Frontal cortex (tissue), 3 donors: ENCODE measurements at regions not wholly inside any gene's neighbourhood (a gene's known extent, or its start where the extent isn't known, plus 50 kb on each side); places are given as distances from the start of the nearest gene placed in this dataset.
"Not testable (repeated sequence)": the region's sequence is repeated elsewhere in the genome, so short reads cannot be mapped to it uniquely, and the experiment has no call there.

Experiments
- DNase-seq, 2 donors: peaks; one replicate each; pipeline ENCODE4 v3.0.0; 2012; ENCODE audit warnings: low spot score in 2 of 2
- FAIRE-seq: peaks from 2 replicates; lab custom pipeline; 2012; peaks lifted over from hg19 to GRCh38; lab: Jason Lieb, UNC
- donor health status: control.
- donor health status: control.
- donor health status: control.

- FAIRE-seq: no peak
- no peak for DNase-seq
Observed at GRCh38 chr1:95652423-95652965, 418.5 kb downstream of the RWDD3 start.

- no peak for DNase-seq
Observed at GRCh38 chr1:95653618-95654017, 419.6 kb downstream of the RWDD3 start.

DNA sequence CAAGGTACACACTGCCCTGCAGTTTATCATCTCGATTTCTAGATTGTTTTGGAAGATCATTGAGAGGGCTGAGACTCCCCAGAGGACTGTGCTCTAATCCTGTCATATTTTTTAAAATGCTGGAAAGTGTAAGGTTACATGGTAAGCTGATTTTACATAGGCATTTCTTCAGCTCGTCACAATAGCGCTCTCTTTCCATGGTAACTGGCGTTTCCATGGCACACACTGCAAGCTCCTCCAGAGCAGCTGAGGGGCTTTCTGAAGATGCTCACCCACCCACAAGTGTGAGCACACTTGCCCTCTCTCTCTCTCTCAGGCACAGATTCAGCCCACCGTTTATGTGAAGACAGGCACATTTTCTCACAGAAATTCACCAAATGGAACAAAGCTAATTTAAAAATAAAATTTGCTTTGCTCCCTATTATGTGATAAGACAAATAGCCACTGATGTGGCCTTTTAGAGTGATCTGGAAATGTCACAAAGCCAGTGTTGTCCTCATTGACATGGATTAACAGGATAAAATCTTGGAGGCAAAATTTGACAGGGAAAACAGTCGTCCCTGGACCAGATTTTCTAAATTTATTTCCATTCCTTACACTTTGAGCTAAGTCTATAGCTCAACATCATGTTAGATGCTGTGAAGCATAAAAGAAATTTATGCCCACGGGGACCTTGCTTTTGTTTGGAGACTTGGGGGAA, 421.5 kb downstream of the RWDD3 start:
- no peak for DNase-seq
- no peak for FAIRE-seq

More at GRCh38 chr1:95653618-95654017, 419.6 kb downstream of the RWDD3 start:
- FAIRE-seq: no peak

- DNase-seq: no peak
- FAIRE-seq: no peak
Observed at GRCh38 chr1:95657248-95657647, 423.2 kb downstream of the RWDD3 start.

- no peak for FAIRE-seq
- DNase-seq: no peak
Observed at GRCh38 chr1:95659166-95659565, 425.2 kb downstream of the RWDD3 start.

DNA sequence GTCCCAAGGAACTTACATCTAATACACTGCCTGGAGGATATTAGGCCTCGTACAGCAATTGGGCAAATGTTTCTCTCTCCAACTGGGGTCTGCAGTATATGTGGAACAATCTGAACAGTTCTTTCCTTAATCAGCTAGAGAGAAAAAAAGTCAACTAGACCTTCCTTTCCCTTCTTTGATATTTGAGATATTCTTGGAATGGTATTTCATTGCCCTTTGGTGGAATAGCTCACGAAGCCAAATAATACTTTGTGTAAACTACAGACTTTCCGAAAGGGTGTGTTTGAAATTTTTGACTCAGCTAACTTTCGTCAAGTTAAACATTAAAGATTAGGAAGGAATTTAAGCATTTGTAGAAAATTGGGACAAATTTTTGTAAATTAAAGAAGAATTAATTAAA, 425.6 kb downstream of the RWDD3 start:
- FAIRE-seq (no peak), DNase-seq (no peak)

DNA sequence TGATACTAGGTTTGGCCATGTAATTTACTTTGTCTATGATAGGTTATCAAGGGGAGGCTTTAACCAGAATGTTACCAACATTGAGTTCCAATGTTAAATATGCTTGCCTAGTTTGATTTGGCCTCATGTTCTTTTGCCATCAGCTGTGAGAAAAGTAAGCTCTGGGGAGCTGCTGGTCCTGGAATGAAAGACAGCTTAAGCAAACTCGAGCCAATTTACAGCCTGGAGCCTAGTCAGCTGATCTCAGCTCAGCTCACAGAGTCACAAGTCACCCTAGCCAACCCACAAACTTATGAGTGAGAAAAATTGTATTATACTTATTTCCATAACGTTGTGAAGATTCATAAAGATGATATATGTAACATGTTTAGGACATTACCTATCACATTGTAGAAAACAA, 426.7 kb downstream of the RWDD3 start:
- FAIRE-seq: no peak
- no peak for DNase-seq

- DNase-seq, FAIRE-seq: not testable (repeated sequence)
Observed at GRCh38 chr1:95663530-95663929, 429.5 kb downstream of the RWDD3 start.

DNA sequence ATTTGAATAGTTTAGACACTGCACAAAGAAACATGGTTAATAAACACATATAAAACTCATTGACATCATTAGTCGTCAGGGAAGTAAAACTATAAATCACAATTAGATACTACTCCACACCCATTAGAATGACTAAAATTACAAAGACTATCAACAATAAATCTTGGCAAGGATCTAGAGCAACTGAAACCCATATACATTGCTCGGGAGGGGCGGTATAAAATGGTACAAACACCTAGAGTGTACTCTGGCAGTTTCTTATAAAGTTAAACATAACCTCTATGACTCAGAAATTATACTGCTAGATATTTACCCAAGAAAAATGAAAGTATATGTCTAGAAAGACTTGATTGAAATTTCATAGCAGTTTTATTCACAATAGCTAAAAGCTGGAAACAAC, 434.2 kb downstream of the RWDD3 start:
- FAIRE-seq: no peak
- no peak for DNase-seq

GRCh38 chr1:95669638-95670037, 435.6 kb downstream of the RWDD3 start:
- FAIRE-seq, DNase-seq: not testable (repeated sequence)

GRCh38 chr1:95671098-95671497, 437.1 kb downstream of the RWDD3 start:
- FAIRE-seq: no peak
- no peak for DNase-seq

DNA sequence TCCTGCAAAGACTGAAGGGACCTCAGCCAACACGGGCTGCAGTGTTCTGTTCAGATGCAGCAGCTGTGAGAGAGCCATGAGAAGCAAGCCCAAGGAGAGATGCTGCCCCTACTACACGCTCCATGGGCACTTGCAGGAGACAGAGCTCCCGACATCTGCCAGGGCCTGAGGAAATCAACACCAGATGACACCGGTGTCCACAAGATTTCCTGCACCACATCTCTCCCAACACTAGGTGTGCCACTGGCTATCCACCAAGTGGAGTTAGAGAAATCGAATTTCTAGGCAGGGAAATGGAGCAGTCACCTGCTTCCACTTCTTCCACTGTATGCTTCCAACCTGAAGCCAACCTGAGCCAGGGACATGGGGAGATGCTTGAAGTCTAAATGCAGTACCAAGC, 445.3 kb downstream of the RWDD3 start:
- FAIRE-seq (no peak), DNase-seq (no peak)

GRCh38 chr1:95685081-95685480, 451.1 kb downstream of the RWDD3 start:
- no peak for FAIRE-seq

DNA sequence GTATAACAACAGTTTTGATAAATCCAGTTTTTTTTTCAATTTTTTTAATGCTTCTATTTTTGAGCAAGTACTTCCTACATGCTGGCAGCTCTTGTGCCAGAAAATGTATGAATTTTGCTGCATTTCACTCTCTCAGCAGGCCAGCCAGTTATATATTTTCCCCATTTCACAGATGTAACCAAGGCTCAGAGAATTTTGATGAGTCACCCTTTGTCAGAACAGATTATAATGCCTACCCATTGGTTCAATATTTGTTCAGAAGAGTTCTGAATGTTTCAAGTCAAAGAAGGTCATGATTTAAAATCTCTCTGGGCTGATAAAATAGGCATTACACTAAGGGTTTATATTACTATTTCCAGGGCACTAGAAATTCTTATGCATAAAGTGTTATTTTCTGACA, 452.2 kb downstream of the RWDD3 start:
- no peak for FAIRE-seq
- no peak for DNase-seq

More at GRCh38 chr1:95685081-95685480, 451.1 kb downstream of the RWDD3 start:
- DNase-seq: no peak

GRCh38 chr1:95699149-95699953, 465.3 kb downstream of the RWDD3 start:
- no peak for FAIRE-seq
- no peak for DNase-seq

DNA sequence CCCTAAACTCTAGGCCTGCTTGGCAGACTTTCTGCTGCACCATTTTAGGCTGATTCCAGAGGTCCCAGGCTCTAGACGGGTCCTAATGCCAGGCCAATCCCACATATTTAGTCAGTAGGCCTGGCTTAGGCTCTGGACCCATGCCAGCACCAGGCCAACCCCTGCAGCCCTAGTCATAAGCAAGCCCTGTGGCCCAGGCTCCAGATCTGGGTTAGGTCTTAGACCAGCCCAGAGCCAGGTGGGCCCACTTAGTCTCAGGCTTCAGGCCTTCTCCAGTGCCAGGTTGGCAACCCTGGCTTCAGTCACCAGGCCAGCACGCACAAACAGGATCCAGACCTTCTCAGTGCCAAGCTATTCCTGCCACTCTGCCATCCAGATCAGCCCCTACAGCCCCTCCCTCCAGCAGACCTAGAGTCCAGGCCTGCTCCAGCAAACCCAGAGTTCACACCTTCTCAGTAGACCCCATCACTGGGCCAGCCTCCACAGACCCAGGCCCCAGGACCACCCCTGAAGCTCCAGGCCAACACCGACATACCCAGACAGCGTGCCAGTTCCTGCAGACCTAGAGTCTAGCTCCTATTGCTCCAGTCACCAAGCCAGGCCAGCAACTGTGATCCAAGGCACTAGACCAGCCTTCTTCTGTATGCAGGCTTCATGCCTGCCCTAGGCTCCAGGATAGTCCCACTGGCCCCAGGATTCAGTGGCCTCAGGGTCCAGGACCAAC, 467.6 kb downstream of the RWDD3 start:
- no peak for DNase-seq
- no peak for FAIRE-seq

- DNase-seq (no peak), FAIRE-seq (no peak)
Observed at GRCh38 chr1:95703046-95703445, 469.0 kb downstream of the RWDD3 start.

- FAIRE-seq: no peak
Observed at GRCh38 chr1:95716097-95716496, 482.1 kb downstream of the RWDD3 start.

GRCh38 chr1:95716550-95716949, 482.5 kb downstream of the RWDD3 start:
- no peak for FAIRE-seq
- DNase-seq: no peak

More at GRCh38 chr1:95716097-95716496, 482.1 kb downstream of the RWDD3 start:
- DNase-seq: no peak

DNA sequence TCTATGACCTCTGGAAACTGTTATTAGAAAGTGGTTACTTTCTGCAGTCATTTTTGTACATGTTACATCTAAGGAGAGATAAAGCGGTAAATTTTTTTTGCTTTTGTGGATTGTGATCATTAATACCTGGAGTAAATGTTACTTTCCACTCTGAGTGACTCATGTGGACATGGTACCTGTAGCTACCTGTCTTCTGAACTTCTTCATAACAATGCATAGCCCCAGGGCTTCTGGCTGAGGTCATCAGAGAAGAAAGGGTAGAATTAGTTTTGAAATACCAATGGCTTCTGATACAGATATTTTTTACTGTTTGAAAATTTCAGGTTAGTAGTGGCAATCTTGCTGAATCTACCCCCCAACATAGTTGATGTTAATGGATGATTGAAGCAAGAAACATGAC, 489.3 kb downstream of the RWDD3 start:
- FAIRE-seq (no peak), DNase-seq (no peak)
